Activated CD4-positive, alpha-beta T cell treated with anti-CD3 and anti-CD28 coated beads, Interleukin-2, amount 50 U/mL, for 48 hours (primary cell): ENCODE measurements at regions not wholly inside any gene's neighbourhood (a gene's known extent, or its start where the extent isn't known, plus 50 kb on each side); places are given as distances from the start of the nearest gene placed in this dataset.
"Not testable (repeated sequence)": the region's sequence is repeated elsewhere in the genome, so short reads cannot be mapped to it uniquely, and the experiment has no call there.

Experiments
- DNase-seq, 2 experiments: peaks; one replicate each; pipeline ENCODE4 v3.0.0-alpha.2; 2020

DNA sequence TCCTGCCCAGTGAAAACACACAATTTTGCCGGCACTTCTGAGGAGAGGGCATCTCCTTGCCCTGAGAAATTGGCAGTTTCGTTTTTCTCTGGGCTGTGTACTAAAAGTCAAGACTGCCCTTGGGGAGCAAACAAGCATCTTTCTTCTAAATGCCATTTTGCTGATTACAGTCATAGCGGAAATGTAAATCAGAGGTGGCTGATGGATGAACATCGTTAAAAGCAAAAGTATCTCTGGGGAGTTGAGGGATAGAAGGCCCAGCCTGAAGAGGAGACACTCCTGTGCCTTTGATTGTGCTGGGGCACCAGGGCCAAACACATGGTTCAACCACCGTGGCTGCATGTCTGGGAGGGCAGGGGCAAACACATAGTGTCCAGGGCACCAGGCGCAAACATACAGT, 49.8 kb downstream of the ABCC12 start:
- DNase-seq, result no peak

DNA sequence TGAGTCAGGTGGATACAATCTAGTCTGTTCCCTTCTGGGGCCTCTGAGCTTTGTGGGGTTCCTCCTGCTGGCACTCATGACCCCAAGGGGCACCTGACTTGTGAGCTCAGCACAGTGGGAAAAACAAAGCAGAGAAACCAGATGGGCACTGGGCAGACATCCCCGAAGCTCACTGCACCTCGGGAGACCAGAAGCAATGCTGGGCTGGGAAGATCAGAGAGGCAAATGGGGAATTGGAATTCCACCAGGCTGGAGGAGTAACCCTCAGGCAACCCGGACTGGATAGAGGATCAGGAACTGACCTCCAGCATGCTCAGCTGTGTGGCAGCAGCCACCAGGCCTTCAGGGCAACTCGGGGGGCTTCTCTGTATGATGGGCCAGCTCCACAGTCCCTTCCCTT, 50.3 kb downstream of the ABCC12 start:
- DNase-seq, result no peak

DNA sequence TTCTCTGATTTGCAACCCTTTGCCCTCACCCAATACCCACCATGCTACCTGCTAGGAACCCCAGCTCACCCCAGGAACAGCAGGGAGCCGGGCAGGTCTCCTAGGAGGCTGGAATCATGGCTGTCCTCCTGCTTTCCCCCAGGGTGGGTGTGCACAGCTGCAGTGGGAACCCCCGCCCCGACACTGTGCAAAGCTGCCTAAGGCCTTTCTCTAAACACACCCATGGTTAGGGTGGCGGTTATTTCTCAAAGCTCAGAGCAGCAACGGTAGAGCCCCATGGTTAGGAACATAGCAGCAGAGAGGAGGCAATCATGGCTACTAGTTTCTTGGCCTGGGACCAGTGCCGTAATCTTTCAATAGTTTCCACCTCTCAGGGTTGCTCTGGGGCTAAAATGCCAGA, 52.2 kb downstream of the ABCC12 start:
- no peak for DNase-seq

DNA sequence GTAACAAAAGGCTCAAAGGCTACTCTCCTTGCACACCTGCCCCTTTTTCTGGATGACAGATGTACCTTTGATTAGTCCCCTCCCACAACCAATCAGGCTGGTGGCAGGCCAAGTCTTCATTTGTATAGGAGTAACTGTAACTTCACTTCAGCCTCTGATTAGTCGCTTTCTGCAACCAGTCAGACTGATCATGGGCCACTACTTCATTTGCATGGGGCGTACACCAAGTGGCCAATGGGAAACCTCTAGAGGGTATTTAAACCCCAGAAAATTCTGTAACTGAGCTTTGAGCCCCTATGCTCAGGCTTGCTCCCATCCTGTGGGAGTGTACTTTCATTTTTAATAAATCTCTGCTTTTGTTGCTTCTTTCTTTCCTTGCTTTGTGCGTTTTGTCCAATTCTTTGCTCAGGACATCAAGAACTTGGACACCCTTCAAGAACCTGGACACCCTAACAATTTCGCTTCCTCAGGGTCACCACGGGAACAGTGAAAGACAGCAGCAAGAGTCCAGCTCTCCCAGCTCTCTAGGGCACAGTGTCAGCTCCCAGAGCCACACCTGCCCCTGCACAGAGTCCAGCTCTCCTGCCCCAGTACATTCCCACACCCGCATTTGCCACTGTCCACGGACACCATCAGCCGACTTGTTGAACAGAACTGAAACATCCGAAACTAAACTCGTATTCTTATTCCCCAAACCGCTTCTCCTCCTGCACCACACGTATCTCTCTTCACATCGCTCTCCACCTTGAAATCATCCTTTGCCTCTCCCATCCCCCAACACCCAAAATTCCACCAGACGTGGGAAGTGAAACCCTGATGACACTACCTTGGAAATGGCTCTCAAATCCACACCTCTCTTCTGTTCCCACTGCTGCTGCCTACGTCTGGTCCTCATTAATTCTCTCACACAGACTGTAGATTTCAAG, 53.4 kb downstream of the ABCC12 start:
- DNase-seq, result no peak

DNA sequence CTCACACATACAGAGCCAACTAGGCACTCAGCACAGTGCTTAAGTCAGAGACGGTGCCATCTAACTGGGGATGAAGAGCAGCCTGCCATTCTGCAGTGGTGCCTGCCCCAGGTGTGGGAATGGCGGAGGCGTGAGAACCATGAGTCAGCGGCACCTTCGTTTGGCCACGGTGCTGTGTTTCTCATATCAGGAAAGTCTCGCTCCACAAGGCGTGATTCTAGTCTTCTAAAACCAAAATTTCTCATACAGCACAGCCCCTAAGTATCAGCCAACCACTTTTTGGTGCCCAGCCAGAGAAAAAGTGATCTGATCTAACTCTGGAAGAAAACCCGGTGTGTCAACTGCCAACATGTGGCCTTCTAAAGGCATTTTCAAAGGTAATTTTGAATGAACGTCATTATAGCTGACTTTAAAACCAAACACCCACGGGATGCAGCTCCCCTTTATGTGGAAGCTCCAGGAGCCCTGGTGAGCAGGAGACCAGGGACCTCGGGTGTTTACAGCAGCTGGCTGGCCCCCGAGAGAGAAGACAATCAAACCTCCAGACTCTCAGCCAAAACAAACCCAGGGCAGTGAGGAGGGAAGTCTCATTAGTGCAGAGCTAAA, 54.6 kb downstream of the ABCC12 start:
- peak; percentile 73 to 77 for DNase-seq

DNA sequence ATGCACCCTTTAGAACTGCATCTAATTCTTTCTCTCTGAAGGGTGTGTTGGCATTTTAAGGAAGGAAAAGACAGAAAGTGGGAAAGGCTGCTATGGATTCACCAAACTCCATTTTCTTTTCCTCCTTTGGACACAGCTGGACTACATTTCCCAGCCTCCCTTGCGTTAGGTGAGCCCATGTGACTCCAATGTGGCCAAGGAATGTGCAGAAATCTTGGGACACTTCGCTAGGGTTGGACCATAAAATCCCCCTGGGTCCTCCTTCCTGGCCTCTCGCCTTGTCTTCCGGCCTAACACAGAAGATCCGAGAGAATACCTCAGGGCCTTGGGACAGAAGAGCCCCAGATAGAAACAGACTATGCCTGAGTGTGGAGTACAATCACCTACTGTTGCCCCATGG, 56.3 kb downstream of the ABCC12 start:
- no peak for DNase-seq

GRCh38 chr16:48098472-48098871, 57.3 kb downstream of the ABCC12 start:
- no peak for DNase-seq

DNA sequence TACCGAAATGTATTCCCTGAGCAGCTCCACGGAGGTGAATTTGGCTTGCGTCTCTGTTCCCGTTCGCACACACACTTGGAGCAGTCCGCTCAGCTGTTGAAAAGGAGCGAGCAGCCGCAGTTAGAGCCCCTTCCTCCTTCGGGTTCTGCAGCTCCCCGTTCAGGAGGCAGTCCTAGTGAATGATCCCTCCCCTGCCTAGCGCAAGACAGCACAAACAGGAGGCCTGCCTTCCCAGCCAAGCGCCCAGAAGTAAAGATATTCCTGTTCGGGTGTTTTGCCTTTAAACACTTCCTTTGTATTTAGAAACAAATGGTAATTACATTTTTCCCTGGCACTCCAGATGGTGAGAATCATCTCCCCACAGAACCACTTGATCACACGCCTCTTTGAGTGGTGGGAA, 64.7 kb downstream of the ABCC12 start:
- no peak for DNase-seq

DNA sequence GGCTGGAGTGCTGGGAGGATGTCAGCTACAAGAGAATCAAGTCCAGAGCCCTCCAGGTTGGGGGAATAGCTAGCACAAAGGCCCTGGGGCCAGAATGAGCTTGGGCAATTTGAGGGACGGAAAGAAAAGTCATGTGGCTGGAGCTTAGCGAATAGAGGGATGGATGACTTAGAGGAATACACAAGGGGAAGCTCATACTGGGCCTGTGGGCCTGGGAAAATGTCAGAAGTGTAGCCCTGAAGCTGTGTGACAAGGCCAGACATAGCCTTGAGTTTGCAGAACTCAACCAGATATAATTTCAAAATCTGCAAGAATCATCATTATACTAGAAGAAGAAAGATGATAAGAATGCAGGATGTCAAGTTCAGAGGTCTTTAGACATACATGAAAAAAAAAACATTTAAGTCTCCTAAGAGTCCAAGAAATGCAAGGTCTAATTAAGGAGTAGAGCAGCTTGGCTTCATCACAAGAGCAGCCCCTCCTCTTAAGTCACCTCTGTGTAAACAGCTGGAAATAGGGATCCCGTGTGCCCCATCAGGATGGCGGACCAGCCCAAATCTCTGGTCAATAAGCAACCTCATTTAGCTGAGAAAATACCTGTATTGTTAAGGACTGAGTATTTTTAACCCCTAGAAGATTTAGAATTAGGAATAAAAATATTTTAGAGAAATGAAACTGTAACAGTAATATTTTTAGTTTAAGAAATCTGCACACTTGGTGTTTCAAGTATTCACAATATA, 66.6 kb downstream of the ABCC12 start:
- no peak for DNase-seq

- no peak for DNase-seq
Measured at GRCh38 chr16:48087639-48088038, 68.2 kb downstream of the ABCC12 start.

- DNase-seq, result no peak
Measured at GRCh38 chr16:48086422-48086821, 69.4 kb downstream of the ABCC12 start.

DNA sequence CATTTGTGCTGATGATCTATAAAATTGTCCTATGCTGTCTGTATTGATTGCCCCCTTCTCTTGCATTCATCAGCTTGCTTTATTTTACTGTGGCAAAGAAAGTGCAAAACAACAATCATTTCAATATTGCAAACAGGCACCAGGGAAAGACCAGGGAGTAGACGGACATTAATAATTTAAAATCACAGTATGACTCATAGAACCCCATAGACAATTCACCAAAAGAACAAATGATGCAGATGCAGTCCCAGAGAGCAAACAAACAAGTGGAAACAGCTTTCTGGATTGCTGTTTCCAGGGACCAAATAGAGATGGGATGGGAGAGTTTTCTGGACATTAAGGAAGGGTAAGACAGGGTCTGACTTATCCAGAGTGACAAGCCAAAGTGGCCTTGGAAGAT, 70.1 kb downstream of the ABCC12 start:
- DNase-seq, result no peak

GRCh38 chr16:48084826-48085225, 71.0 kb downstream of the ABCC12 start:
- no peak for DNase-seq

DNA sequence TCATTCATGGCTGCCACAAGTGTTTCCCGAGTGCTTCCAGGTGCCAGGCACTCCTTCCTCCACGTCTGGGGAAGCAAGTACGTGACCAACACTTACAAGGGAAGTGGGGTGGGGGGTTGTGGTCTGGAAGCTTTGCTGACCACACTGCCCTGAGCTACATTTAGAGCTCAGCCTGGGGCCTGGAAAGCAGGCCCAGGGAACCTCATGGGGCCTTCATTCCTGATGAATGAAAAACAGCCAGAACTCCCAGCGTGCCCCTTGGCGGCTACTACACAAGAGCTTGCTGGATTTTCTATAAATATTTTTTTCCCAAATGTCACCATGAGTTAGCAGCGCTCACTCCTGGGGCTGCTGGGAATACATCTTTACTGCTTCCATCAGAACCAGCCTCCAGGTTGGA, 73.3 kb downstream of the ABCC12 start:
- no peak for DNase-seq

- no peak for DNase-seq
Measured at GRCh38 chr16:48081656-48082055, 74.1 kb downstream of the ABCC12 start.

GRCh38 chr16:48076455-48077012, 79.3 kb downstream of the ABCC12 start:
- no peak for DNase-seq

- no peak for DNase-seq
Measured at GRCh38 chr16:48075398-48075797, 80.4 kb downstream of the ABCC12 start.

GRCh38 chr16:48067388-48067787, 88.4 kb downstream of the ABCC12 start:
- DNase-seq, result no peak

DNA sequence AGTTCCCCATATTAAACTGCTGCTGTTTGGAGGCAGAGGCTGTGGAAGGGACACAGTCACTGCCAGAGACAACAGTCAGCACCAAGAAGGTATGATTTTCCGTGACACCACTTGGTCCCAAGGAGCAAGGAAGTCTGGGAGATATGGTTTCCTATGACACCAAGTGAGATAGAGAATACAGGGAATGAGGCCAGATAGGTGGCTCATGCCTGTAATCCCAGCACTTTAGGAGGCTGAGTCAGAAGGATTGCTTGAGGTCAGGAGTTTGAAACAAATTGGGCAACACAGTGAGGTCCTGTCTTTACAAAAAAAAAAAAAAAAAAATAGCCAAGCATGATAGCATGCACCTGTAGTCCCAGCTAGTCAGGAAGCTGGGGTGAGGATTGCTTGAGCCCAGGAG, 90.8 kb downstream of the ABCC12 start:
- DNase-seq, result no peak

DNA sequence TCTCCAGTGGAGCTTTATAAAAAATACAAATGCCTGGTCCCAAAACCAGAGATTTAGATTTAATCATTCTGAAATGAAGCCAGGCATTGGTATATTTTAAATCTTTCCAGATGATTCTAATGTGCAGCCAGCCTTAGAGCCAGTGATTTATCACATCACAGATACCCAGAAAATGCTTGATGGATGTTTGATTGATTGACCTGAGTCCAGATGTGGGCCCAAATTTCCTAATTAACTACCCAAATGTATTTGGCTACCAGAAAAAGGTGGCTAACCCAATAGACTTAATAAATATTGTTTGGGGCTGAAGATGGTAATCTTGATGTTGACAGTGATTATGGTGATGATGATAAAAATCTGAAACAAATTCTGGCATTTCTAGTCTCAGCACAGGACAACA, 93.1 kb downstream of the ABCC12 start:
- no peak for DNase-seq

GRCh38 chr16:48059936-48060335, 95.9 kb downstream of the ABCC12 start:
- DNase-seq, result no peak

- DNase-seq, result not testable (repeated sequence)
Measured at GRCh38 chr16:48059190-48059589, 96.6 kb downstream of the ABCC12 start.

DNA sequence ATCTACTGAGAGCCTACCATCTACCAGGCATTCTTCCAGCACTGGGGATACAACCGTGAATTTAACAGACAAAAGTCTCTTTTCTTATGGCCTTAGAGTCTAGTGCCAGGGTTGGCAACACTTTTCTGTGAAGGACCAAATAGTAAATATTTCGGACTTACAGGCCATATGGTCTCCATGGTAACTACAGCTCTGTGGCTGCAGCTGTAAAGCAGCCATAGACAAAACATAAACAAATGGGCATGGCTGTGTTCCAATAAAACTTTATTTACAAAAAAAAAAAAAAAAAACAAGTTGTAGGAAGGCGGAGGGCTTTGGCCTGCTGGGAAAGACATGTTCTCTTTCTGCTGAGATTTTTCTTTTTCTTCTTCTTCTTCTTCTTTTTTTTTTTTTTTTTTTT, 98.7 kb downstream of the ABCC12 start:
- no peak for DNase-seq
